HUES64 (cell line): ENCODE measurements at regions not wholly inside any gene's neighbourhood (a gene's known extent, or its start where the extent isn't known, plus 50 kb on each side); places are given as distances from the start of the nearest gene placed in this dataset.
"Not testable (repeated sequence)": the region's sequence is repeated elsewhere in the genome, so short reads cannot be mapped to it uniquely, and the experiment has no call there.

Experiments used
- H3K27ac ChIP-seq: 2 replicates; pipeline ENCODE4 v1.7.0; 2013; ENCODE audit warnings: low read depth, low read length, inconsistent platforms
- H3K27me3 ChIP-seq: 2 replicates; pipeline ENCODE4 v1.6.1; 2013; ENCODE audit warnings: mild to moderate bottlenecking, low read length; ENCODE audit not compliant: insufficient read depth
- H3K36me3 ChIP-seq: 2 replicates; pipeline ENCODE4 v1.6.1; 2013; ENCODE audit warnings: mild to moderate bottlenecking, low read length; ENCODE audit not compliant: insufficient read depth
- H3K4me1 ChIP-seq: 2 replicates; pipeline ENCODE4 v1.6.1; 2013; ENCODE audit warnings: mild to moderate bottlenecking, low read length, moderate library complexity; ENCODE audit not compliant: insufficient read depth
- H3K4me3 ChIP-seq: 2 replicates; pipeline ENCODE4 v1.5.1; 2013; ENCODE audit warnings: mild to moderate bottlenecking, low read length, moderate library complexity
- H3K9ac ChIP-seq: 2 replicates; pipeline ENCODE4 v1.6.1; 2013; ENCODE audit warnings: mild to moderate bottlenecking, low read depth, low read length
- H3K9me3 ChIP-seq: 2 replicates; pipeline ENCODE4 v1.6.1; 2013; ENCODE audit warnings: low read depth, low read length; ENCODE audit not compliant: insufficient read depth
- WGBS: fragments of 150-250, 120-280 bp; methylation state at CpG from one replicate; pipeline ENCODE4 v1.1.7; 2013; ENCODE audit warnings: missing lambda C conversion rate; 5-methylcytosine and 5-hydroxymethylcytosine counted together

DNA sequence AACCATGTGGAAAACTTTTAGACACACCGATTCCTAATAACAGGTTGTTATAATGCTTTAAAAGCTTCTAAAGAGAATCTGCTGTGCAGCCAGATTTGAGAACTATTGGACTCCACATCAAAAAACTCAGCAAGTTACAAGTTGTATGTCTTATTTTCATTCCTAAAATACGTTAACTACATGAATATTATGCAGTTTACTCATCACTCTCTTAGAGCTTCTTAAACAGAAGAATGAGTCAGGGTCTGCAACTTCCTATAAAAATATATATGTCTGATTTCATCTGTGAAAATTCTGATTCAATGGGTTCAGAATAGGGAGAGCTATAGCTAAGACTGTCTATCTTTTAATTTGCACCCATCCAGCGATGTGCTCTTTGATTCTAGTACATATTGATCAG is 244.2 kb upstream of the EPHA3 start:
- Histone ChIP-seq H3K27ac (no peak overlapping the region), H3K4me1 (no peaks in the 10 kb centered on the region), H3K4me3 (no peak overlapping the region), H3K9me3 (no peaks in the 10 kb centered on the region), H3K9ac (no peak overlapping the region), H3K36me3 (no peaks in the 10 kb centered on the region), H3K27me3 (no peaks in the 10 kb centered on the region)
- WGBS, result 100% methylated on average over 2 of the region's 3 CpGs

DNA sequence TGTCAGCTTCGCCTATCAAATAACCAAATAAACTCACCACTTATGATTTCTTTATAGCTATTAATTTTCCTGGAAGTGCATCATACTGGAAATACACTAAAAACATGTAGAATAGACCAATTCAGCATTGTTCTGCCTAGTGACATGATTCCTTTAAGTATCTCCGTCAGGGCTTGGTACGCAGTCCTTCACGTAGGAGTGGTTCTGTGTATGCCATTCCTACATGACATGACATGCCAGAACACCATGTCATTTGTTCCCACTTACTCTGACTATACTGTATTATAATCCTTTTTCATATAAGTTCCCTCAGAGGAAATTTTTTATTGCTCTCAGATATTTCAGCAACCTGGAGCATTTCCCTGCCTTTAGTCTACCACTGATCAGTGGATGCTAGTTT is 230.7 kb upstream of the EPHA3 start:
- Histone ChIP-seq H3K27ac (no peak overlapping the region), H3K36me3 (no peaks in the 10 kb centered on the region), H3K9me3 (no peaks in the 10 kb centered on the region), H3K4me3 (no peak overlapping the region), H3K9ac (no peak overlapping the region), H3K27me3 (no peaks in the 10 kb centered on the region), H3K4me1 (no peaks in the 10 kb centered on the region)
- WGBS, result 99% methylated on average over 4 of the region's 4 CpGs

DNA sequence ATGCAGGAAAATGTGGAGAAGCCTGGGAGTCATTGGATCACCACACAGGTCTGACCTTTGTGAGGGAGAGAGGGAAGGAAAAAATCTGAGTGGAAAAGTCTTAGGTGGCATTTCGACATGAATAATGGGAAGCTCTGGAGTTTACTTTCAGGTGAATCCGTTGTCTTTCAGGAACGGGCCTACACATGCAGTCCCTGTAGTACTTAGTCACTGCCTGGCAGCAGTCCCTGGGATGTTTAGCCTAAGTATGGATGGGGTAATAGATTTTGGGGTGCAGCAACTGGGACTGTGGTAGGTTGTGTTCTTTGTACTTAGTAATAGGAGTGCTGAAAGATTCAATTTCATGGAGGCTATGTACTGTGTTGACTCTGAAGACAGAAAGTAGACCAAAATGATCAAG is 227.5 kb upstream of the EPHA3 start:
- WGBS, result 94% methylated on average over 3 of the region's 3 CpGs
- no peak overlapping the region for H3K9ac ChIP-seq
- H3K27ac ChIP-seq, result no peak overlapping the region
- H3K36me3 ChIP-seq, result no peaks in the 10 kb centered on the region
- H3K4me1 ChIP-seq, result no peaks in the 10 kb centered on the region
- H3K27me3 ChIP-seq, result no peaks in the 10 kb centered on the region
- no peaks in the 10 kb centered on the region for H3K9me3 ChIP-seq
- H3K4me3 ChIP-seq, result no peak overlapping the region

DNA sequence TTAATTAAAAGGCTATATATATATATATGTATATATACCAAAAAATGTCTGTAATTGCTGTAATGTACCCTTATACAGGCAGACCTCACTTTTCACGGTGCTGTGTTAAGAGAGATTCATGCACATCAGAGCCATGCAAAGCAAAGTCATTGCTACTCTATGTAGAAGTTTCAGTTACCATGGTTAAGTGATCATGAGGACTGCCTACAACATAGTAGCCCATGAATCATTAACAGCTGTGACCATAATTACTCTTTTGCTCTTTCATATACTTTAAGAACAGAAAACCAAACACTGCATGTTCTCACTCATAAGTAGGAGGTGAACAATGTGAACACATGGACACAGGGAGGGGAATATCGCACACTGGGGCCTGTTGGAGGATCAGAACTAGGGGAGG is 225.3 kb upstream of the EPHA3 start:
- Histone ChIP-seq H3K4me1 (no peaks in the 10 kb centered on the region), H3K27ac (no peak overlapping the region), H3K27me3 (no peaks in the 10 kb centered on the region), H3K9ac (no peak overlapping the region), H3K36me3 (no peaks in the 10 kb centered on the region), H3K4me3 (no peak overlapping the region), H3K9me3 (no peaks in the 10 kb centered on the region)
- WGBS, result 98% methylated on average over 2 of the region's 2 CpGs

DNA sequence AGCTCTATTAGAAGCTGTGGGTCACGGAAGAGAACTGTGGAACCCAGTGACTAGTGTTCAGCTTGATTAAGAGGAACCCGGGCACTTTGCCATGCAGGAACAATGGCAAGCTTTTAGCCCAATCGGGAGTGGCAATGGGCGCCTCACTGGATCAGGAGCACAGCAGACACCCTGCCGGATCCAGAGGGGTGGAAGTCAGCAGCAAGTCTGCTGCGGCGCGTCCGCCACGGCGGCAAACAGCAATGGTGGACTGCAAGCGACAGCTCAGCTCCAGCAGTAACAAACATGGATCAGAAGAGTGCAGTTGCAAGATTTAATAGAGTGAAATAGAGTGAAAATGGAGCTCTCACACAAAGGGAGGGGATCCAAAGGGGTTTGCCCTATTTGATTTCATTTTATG is 220.8 kb upstream of the EPHA3 start:
- whole genome bisulfite sequencing, result 92% methylated on average over 12 of the region's 12 CpGs
- H3K27me3 ChIP-seq, H3K27ac ChIP-seq, H3K4me1 ChIP-seq, H3K4me3 ChIP-seq, H3K9ac ChIP-seq, H3K36me3 ChIP-seq: not testable (repeated sequence)
- peaks cover 16% of the 10 kb centered on the region for H3K9me3 ChIP-seq

DNA sequence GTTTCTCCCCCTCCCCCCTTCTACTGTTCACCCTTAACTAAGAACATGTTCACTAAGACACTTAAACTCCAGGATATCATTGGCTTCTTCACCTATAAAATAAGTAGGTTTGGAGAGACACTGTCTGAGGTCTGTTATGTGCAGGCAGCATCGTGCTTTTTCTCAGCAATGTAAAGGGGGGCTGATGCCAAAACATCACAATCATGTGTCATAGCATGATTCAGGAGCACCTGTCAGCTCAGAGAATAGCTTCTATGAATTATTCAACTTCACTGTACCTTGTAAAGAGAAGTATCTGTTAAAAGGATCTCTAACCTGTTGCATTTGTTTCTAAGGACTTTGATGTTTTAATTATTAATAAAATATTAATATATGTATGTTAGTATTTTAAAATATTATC is 211.4 kb upstream of the EPHA3 start:
- Histone ChIP-seq H3K27ac (no peak overlapping the region), H3K4me1 (no peaks in the 10 kb centered on the region), H3K27me3 (no peaks in the 10 kb centered on the region), H3K9ac (no peak overlapping the region), H3K9me3 (no peaks in the 10 kb centered on the region), H3K4me3 (no peak overlapping the region), H3K36me3 (no peaks in the 10 kb centered on the region)
- 92% methylated on average over 1 of the region's 1 CpG for WGBS

DNA sequence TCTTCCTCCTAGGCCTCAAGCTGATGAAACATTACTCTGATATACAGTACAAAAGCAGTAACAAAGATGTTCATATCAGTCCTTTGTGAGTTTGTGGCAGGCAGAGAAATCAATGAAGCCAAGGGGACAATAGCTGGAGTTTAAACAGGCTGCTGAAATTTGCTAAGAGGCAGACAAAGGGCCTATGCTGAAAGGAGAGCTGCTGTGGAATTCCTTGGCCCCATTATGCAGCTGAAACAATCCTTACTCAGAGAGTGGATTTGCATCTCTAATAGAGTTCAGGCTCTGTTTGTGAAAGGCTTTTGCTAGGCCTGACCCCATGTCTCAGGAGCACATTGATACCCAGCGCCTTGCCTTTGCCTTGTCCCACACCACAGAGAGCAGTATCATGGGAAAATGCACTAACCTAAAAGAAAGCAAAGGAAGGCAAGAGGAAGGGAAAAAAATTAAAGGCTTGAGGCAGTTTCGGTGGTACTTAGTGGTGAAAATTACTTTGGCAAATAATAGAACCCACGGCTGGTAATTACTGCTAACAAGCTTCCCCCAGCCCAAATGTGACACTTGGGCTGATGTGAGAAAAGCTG is 195.0 kb upstream of the EPHA3 start:
- Histone ChIP-seq H3K9ac (peak overlapping the region; percentile 74), H3K27me3 (no peaks in the 10 kb centered on the region), H3K4me1 (peaks cover 28% of the 10 kb centered on the region), H3K4me3 (no peak overlapping the region), H3K9me3 (no peaks in the 10 kb centered on the region), H3K36me3 (no peaks in the 10 kb centered on the region), H3K27ac (peak overlapping the region; percentile 95)
- WGBS, result 29% methylated on average over 3 of the region's 3 CpGs

DNA sequence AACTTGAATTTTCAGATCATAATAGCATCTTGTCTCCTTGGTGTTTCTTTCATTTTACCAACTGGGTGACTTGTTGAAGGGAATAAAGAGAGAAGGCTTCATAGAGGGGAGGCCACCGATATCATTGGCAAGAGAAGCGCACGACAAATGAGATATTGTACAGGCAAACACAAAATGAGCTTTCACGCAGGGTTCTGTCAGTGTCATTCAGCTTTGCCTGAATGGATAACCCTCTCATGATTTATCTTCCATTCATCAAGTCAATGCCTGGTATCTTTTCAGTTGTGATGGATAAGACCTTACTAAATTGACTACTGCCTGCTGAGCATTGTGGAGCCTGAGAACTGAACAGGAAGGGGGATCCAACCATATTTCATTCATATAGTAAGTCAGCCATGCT is 188.6 kb upstream of the EPHA3 start:
- Histone ChIP-seq H3K4me1 (peaks cover 3% of the 10 kb centered on the region; the same call in 1 of the 2 replicates), H3K4me3 (no peak overlapping the region), H3K27ac (no peak overlapping the region), H3K9me3 (no peaks in the 10 kb centered on the region), H3K36me3 (no peaks in the 10 kb centered on the region), H3K27me3 (no peaks in the 10 kb centered on the region), H3K9ac (no peak overlapping the region)
- WGBS, result 94% methylated on average over 4 of the region's 4 CpGs

DNA sequence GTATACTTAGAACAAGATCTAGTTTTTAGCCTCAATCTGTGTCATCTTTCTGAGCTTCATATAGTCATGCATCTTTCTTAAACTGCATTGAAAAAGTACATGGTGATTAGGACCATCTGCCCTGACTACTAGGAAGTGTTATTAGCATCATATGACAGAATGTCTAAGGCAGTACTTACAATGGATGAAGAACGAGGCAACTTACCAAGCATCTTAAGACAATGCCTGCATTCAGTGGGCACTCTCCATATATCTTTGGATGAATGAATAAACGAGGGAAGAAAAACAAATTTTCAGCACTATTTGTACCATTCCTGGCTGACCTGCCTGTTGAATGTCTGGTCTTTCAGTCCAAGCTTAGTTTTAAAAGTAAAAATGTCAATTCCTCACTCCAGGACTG is 185.4 kb upstream of the EPHA3 start:
- Histone ChIP-seq H3K4me1 (peaks cover 3% of the 10 kb centered on the region; the same call in 1 of the 2 replicates), H3K36me3 (no peaks in the 10 kb centered on the region), H3K27ac (no peak overlapping the region), H3K9me3 (no peaks in the 10 kb centered on the region), H3K9ac (no peak overlapping the region), H3K27me3 (no peaks in the 10 kb centered on the region), H3K4me3 (no peak overlapping the region)
- WGBS, result 90% methylated on average over 2 of the region's 2 CpGs

DNA sequence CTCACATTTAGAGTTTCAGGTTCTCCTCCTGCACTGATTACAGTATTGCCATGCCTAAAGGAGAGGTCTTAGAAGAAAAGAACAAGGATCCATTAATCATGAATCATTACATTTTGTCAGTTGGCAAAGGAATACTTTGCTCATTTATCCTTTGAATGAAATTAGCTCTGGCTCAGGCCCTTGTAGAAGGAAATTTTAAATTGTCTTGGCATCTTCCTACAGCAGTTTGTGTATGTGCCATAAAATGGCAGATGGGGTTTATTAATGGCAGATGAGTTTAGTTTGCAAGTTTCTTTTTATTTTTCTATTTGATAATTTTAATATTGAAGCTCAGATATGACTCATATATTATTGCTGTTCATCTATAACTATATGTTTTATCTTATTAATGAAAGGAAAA is 181.2 kb upstream of the EPHA3 start:
- Histone ChIP-seq H3K4me1 (peaks cover 3% of the 10 kb centered on the region; the same call in 1 of the 2 replicates), H3K27ac (no peak overlapping the region), H3K4me3 (no peak overlapping the region), H3K9ac (no peak overlapping the region), H3K9me3 (no peaks in the 10 kb centered on the region), H3K36me3 (no peaks in the 10 kb centered on the region), H3K27me3 (no peaks in the 10 kb centered on the region)

DNA sequence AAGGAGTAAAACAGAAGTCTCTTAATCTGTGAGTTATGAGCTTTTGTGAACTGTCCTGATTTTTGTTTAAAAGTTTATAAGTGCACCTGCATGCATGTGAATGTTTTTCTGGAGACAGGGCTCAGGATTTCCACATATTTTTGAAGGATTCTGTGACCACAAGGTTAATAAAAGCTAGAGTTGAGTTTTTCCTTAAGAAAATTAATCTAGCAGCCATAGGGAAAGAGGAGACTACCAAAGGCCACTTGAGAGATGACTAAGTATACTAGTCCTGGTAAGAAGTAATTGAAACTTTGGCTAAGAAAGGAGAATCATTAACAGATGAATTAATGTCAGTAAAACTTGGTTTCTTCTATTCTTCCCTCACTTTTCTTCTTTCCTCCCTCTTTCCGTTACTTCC is 176.8 kb upstream of the EPHA3 start:
- no peaks in the 10 kb centered on the region for H3K4me1 ChIP-seq

DNA sequence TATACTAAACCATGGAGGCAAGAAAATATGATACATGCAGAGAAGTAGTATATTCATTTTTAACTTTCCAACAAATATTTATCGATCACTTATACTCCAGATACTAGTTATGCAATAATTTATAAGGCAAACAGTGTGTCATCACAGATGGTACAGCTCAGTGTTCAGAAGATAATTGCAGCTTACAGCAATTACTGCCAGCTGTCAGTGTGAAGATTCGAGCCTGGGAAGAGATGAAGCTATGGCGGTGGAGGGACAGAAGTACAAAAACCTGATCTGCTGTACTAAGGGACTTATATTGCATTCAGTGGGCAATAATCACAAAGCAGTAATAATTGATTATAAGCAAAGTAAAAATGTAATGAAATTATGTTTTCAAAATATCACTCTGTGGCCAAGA is 170.6 kb upstream of the EPHA3 start:
- Histone ChIP-seq H3K36me3 (no peaks in the 10 kb centered on the region), H3K27ac (no peak overlapping the region), H3K4me3 (no peak overlapping the region), H3K27me3 (no peaks in the 10 kb centered on the region), H3K4me1 (no peaks in the 10 kb centered on the region), H3K9me3 (no peaks in the 10 kb centered on the region), H3K9ac (no peak overlapping the region)
- WGBS, result 96% methylated on average over 2 of the region's 3 CpGs

More for the DNA sequence above, 176.8 kb upstream of the EPHA3 start:
- no peaks in the 10 kb centered on the region for H3K9me3 ChIP-seq
- H3K27me3 ChIP-seq, result no peaks in the 10 kb centered on the region
- H3K36me3 ChIP-seq, result no peaks in the 10 kb centered on the region
- WGBS, result 83% methylated on average over 1 of the region's 1 CpG
- H3K9ac ChIP-seq, result no peak overlapping the region
- H3K4me3 ChIP-seq, result no peak overlapping the region
- no peak overlapping the region for H3K27ac ChIP-seq
